IPS-NIHi7 (cell line): ENCODE measurements at regions not wholly inside any gene's neighbourhood (a gene's known extent, or its start where the extent isn't known, plus 50 kb on each side); places are given as distances from the start of the nearest gene placed in this dataset.
"Not testable (repeated sequence)": the region's sequence is repeated elsewhere in the genome, so short reads cannot be mapped to it uniquely, and the experiment has no call there.

Source experiments
- DNase-seq: peaks from one replicate; pipeline ENCODE4 v3.0.0; 2012; ENCODE audit warnings: mixed read lengths; ENCODE audit errors: extremely low spot score

DNA sequence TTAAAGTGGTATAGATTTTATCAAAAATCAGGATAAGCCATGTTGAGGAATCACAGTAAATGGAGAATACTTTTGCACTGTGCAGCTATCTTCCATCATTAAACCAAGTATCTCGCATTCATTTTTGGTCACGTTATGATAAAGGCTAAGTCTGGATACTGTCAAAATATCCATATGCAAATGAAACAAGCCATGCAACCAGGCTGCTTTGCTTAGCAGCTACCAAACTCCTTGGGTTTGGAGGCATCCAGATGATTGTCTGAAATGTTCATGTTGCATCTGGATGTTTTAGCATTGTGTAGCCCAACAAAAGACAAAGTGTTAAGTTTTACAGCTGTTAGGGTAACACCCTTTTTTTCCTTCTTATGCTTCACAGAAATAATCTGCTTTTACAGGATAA, 322.9 kb upstream of the MDFIC2 start:
- no peak for DNase-seq

DNA sequence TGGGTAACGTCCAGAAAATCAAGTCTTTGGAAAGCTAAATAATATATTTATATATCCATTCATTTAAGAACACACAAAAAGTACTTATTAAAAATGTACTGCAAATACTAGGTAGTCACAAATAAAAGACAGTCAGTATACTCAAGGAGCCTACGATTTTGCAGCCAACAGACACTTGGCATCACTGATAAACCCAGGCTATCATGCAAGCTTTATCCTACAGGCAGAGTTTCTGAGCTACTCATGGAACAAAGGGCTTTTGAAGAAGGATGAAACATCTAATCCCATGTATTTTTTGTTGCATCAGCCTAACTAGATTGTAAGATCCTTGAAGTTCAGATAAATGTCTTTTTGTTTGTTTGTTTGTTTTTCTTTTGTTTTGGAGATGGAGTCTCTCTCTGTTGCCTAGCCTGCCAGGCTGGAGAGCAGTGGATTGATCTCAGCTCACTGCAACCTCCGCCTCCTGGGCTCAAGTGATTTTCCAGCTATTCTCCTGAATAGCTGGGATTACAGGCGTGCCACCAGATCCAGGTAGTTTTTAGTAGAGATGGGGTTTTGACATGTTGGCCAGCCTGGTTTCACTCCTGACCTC, 319.4 kb upstream of the MDFIC2 start:
- no peak for DNase-seq

GRCh38 chr3:70621451-70621850, 309.0 kb upstream of the MDFIC2 start:
- DNase-seq: no peak

DNA sequence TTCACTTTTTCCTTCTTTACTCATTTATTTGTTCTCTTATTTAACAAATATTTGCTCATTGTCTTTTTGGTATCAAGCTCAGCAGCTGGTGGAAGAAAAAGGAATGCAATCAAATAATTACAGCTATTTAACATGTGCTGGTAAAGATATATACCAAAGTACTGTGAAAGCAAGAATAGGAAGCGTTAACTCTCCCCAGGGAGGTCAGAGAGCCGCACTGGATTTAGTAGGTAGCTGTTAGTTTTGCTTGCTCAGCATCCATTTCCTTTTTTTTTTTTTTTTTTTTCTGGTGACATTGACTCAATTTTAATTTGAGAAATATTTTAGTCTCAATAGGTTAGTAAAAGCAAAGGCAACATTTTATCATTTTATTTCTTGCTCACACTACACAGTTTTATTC, 308.5 kb upstream of the MDFIC2 start:
- DNase-seq: no peak

DNA sequence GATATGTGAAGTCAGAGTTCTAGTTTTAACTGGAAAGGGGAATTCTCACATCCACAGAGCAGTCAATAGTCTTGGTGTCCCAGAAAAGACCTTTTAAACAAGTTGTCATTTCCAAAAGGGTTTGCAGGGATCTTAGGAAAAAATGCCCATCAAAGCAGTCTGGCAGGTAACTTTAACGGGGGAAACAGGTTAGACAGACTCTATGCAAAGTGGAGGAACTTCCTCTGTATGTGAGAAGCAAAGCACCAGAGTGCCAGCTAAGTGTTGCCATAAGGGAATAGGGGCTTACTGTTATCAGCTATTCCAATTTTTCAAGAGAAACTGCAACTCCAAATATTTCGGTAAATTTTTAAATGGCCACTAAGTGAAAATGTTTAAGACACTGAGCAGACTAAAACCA, 307.9 kb upstream of the MDFIC2 start:
- no peak for DNase-seq

DNA sequence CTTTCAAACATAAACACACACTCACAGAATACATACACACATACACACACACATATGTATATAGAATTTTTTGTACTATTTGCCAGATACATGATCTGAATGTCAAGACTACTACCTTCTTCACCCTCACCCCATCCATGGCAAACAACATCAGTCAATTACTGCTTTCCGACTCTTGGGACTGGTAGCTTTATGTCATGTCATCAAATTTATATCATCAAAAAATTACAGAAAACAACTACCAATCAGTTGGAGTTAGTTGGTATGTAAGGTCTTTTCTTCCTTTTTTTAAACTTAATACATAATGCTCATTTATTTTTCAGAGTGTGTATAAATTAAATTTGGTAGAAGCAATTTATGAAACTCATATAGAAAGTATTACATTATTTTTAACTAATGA, 305.7 kb upstream of the MDFIC2 start:
- no peak for DNase-seq

GRCh38 chr3:70617349-70617748, 304.9 kb upstream of the MDFIC2 start:
- DNase-seq: not testable (repeated sequence)

GRCh38 chr3:70615286-70615685, 302.8 kb upstream of the MDFIC2 start:
- DNase-seq: peak; percentile 35

- DNase-seq: no peak
Measured at GRCh38 chr3:70614111-70614510, 301.7 kb upstream of the MDFIC2 start.

GRCh38 chr3:70612920-70613319, 300.5 kb upstream of the MDFIC2 start:
- DNase-seq: no peak

DNA sequence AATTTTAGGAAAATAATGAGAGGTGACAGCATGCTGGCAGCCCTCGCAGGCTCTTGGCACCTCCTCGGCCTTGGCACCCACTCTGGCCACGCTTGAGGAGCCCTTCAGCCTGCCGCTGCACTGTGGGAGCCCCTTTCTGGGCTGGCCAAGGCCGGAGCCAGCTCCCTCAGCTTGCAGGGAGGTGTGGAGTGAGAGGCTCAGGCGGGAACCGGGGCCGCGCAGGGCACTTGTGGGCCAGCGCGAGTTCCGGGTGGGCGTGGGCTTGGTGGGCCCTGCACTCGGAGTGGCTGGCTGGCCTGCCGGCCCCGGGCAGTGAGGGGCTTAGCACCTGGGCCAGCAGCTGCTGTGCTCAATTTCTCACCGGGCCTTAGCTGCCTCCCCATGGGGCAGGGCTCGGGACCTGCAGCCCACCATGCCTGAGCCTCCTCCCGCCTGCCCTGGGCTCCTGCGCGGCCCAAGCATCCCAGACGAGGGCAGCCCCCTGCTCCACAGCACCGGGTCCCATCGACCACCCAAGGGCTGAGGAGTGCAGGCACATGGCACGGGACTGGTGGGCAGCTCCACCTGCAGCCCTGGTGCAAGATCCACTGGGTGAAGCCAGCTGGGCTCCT, 299.3 kb upstream of the MDFIC2 start:
- not testable (repeated sequence) for DNase-seq

DNA sequence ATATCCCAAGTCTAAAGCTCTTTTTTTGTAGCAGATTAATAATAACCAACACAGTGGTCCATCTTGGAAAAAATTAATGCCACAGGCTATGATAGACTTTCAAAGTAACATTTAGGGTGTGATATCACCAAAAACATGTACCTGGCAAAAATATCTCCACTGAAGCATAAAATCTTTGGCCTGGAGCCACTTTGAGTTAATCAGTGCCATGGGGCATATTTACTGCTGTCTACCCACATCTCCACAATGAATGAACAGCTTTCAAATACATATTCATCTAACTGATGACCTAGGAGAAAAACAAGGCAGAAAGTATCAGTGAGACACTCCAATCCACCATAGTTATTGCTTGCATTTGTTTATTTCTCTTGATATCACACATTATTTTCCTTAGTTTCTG, 296.0 kb upstream of the MDFIC2 start:
- no peak for DNase-seq

DNA sequence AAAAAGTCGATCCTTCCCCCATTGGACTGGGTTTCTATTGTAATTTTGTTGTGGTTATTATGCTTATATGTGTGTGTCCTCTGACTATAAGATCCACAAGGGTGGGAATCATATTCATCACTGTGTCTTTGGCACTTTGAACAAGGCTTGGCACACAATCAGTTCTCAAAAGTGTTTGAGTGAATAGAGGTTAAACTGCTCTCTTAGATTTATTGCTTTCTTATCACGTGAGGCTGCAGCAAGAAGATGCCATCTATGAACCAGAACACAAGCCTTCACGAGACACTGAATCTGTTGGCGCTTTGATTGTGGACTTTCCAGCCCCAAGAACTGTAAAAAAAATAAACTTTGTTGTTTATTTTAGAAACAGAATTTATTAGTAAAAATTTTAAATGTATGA, 295.0 kb upstream of the MDFIC2 start:
- DNase-seq: no peak

- DNase-seq: no peak
Measured at GRCh38 chr3:70606018-70606417, 293.6 kb upstream of the MDFIC2 start.

- no peak for DNase-seq
Measured at GRCh38 chr3:70603103-70603502, 290.7 kb upstream of the MDFIC2 start.

- DNase-seq: no peak
Measured at GRCh38 chr3:70597312-70597711, 284.9 kb upstream of the MDFIC2 start.

DNA sequence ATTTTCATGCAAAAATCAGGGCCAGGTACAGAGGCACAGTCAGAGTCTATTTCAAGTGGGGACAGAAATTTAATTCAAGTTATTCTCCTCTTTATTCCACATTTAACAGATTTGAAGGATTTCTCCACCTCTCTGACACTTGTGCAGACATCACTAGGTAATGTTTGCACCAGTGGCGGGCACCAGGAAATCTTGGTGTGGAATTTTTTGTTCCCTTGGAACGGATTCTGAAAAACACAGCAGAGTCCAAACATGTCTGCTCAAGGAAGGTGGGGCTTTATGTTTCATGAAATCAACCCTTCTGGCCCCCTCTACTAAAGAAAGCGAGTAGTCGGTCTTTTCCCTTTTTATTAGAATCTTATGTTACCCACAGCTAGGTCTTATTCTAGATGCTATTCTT, 271.2 kb upstream of the MDFIC2 start:
- no peak for DNase-seq

- DNase-seq: no peak
Measured at GRCh38 chr3:70582803-70583202, 270.4 kb upstream of the MDFIC2 start.

GRCh38 chr3:70580021-70580420, 267.6 kb upstream of the MDFIC2 start:
- no peak for DNase-seq

GRCh38 chr3:70571696-70572095, 259.3 kb upstream of the MDFIC2 start:
- DNase-seq: no peak

GRCh38 chr3:70570584-70570983, 258.1 kb upstream of the MDFIC2 start:
- no peak for DNase-seq

DNA sequence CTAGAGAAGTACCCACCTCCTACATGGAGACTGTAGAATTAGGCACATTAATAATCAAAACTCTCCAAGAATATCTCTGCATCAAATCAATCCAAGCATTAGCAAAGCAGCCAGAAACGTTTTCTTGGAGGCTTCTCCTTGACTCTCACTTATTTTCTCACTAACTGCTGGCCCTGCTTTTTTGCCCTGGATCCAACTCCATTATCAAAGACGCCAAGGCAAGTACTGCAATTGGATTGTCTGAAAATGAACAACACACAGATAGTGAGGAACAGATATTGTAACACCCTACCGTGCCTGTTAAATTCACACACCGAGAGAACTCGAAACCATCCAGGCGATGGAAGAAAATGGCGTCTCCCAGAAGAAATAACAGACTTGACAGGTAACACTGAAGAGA, 256.2 kb upstream of the MDFIC2 start:
- DNase-seq: no peak

DNA sequence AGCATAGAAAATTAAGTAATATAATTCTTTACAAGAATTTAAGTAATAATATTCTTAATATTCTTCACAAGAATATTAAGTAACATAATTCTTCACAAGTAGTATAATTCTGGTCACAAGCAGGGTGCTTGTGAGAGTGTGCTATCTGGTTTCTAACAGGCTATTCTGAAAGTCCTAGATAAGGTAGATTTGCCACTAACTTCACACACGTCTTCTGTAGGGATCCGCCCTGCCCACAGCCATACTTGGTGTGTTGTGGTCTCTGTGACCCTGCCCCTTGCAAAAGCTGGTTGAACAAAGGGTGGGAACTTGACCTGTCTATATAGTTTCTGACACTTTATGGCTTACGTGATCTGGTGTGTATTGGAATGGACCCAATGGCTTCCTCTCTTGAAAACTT, 253.4 kb upstream of the MDFIC2 start:
- no peak for DNase-seq

DNA sequence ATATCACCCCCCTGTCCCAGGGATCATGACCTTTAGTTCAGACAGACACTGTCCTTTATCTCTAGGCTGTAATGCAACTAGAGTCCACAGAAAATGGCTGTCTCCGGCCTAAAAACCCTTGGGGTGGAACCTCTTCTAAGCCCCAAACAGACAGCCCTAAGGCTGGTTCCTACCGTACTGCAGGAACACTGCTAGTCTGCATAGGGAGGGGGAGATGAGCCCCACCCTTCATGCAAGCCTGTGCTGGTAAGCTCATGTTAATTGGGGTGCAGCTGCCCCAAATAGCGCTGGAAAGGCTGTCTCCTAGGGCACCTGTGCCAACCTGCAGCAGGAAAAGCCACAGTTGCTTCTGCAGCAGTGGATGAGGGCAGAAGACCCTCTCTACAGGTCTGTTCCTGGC, 252.1 kb upstream of the MDFIC2 start:
- DNase-seq: no peak
